Breast epithelium (tissue), 4 donors: ENCODE measurements at regions not wholly inside any gene's neighbourhood (a gene's known extent, or its start where the extent isn't known, plus 50 kb on each side); places are given as distances from the start of the nearest gene placed in this dataset.

Experiments
- DNase-seq, 2 donors: peaks; one replicate each; pipeline ENCODE4 v3.0.0-alpha.2; 2019; ENCODE audit warnings: low spot score in 2 of 2
- H3K27ac ChIP-seq, 2 donors: fragments of 200-600 bp; sonication (generic) in 1 of 2; one replicate each; pipeline ENCODE4 v1.5.1; 2016 to 2019; ENCODE audit warnings: mild to moderate bottlenecking in 1 of 2
- H3K27me3 ChIP-seq, 2 donors: fragments of 200-600 bp; sonication (generic) in 1 of 2; one replicate each; pipeline versions ENCODE4 v1.5.1 to v1.6.0; 2017 to 2019; ENCODE audit warnings: control low read depth in 1 of 2, mild to moderate bottlenecking in 1 of 2
- H3K36me3 ChIP-seq: fragments of 200-600 bp; one replicate; pipeline ENCODE4 v1.5.1; 2019
- H3K4me1 ChIP-seq, 2 donors: fragments of 200-600 bp; sonication (generic); one replicate each; pipeline ENCODE4 v1.5.1; 2016 to 2019; ENCODE audit warnings: control low read depth in 1 of 2
- H3K4me3 ChIP-seq, 3 donors: fragments of 200-600 bp; sonication (generic); 1 replicate in 2 of 3; 2 replicates in 1 of 3; pipeline ENCODE4 v1.5.1; 2016 to 2019; ENCODE audit warnings: mild to moderate bottlenecking in 3 of 3, moderate library complexity in 2 of 3
- H3K9me3 ChIP-seq, 2 donors: fragments of 200-600 bp; sonication (generic) in 1 of 2; one replicate each; pipeline ENCODE4 v1.5.1; 2016 to 2019; ENCODE audit warnings: control low read depth in 1 of 2
- CTCF ChIP-seq, 3 donors: fragments of 450-650 bp; IDR thresholded peaks; one replicate each; pipeline ENCODE4 v1.5.1; 2016 to 2017; ENCODE audit warnings: antibody characterized with exemption in 3 of 3, mild to moderate bottlenecking in 3 of 3, moderate library complexity in 3 of 3
- POLR2A ChIP-seq: fragments of 450-650 bp; IDR thresholded peaks from one replicate; pipeline ENCODE4 v1.6.1; 2016; ENCODE audit warnings: antibody characterized with exemption, mild to moderate bottlenecking, moderate library complexity
- POLR2AphosphoS5 ChIP-seq, 3 donors: sonication (generic); formaldehyde crosslinking; IDR thresholded peaks; one replicate each; pipeline ENCODE4 v1.6.1; 2017; ENCODE audit warnings: antibody characterized with exemption in 3 of 3
- intact Hi-C: fragments of 100-400 bp; cut with DNase I; formaldehyde crosslinking; loops from one replicate; pipeline ENCODE4 v1.15.1; 2023; ENCODE audit warnings: low total_unique reads

GRCh38 chr7:12909483-12909882 is 222.1 kb downstream of the ARL4A start:
- H3K4me1 ChIP-seq, result no peaks in the 10 kb centered on the region
- no peak overlapping the region for H3K27ac ChIP-seq
- intact Hi-C loops, result no loop called here

DNA sequence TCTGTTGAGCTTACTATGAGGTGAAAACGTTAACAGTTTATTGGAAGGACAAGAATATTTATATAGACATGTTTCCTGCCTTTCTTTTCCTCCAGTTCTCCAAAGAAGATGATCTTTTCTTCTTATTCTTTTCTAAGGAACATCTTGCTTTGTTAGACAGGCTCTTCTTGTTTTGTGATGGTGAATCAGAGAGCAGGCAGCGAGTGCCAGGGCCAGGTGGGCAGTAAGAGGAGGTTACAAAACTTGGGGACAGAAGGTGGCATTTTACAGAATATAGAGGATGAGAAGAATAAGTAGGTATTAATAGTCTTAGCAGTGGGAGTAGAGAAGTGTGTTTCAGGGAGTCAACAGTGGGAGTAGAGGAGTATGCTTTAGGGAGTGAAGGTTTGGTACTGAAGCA is 223.6 kb downstream of the ARL4A start:
- no peaks in the 10 kb centered on the region for H3K27me3 ChIP-seq
- no peaks in the 10 kb centered on the region for H3K4me1 ChIP-seq
- intact Hi-C loops, result no loop called here
- H3K36me3 ChIP-seq, result no peaks in the 10 kb centered on the region
- H3K9me3 ChIP-seq, result no peaks in the 10 kb centered on the region
- no peak overlapping the region for H3K4me3 ChIP-seq
- H3K27ac ChIP-seq, result no peak overlapping the region
- no peak for DNase-seq
- no peak for TF ChIP-seq POLR2A

More at GRCh38 chr7:12909483-12909882, 222.1 kb downstream of the ARL4A start:
- no peaks in the 10 kb centered on the region for H3K27me3 ChIP-seq
- no peak for DNase-seq
- H3K36me3 ChIP-seq, result no peaks in the 10 kb centered on the region
- no peak overlapping the region for H3K4me3 ChIP-seq
- TF ChIP-seq CTCF (IDR thresholded peaks at IDR 0.05) (no peak), POLR2A (no peak), POLR2AphosphoS5 (IDR thresholded peaks at IDR 0.05) (no peak)
- no peaks in the 10 kb centered on the region for H3K9me3 ChIP-seq

DNA sequence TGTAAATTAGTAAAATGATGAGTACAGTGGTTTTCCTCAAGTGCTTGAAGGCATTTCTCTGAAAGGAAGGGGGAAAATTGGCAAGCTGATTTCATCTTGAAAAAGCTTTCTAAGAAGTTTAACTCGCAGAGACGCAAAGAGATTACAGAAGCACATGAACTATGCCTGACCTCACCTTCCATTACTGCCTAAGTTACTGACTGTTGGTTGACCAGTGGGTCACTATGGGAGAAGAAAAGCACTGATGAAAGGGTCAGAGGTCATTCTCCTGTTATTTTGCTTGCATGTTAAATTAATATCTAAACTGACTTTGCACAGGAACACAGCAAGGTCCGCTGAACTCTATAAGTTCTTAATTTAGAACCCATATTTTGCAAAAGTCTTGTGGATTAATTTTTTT is 225.6 kb downstream of the ARL4A start:
- Histone ChIP-seq H3K4me3 (no peak overlapping the region), H3K36me3 (no peaks in the 10 kb centered on the region), H3K9me3 (no peaks in the 10 kb centered on the region), H3K4me1 (no peaks in the 10 kb centered on the region), H3K27ac (no peak overlapping the region), H3K27me3 (no peaks in the 10 kb centered on the region)
- intact Hi-C loops, result no loop called here
- TF ChIP-seq POLR2A (no peak), POLR2AphosphoS5 (IDR thresholded peaks at IDR 0.05) (no peak), CTCF (IDR thresholded peaks at IDR 0.05) (no peak)
- no peak for DNase-seq

- no peak overlapping the region for H3K4me3 ChIP-seq
- H3K27ac ChIP-seq, result no peak overlapping the region
- H3K4me1 ChIP-seq, result no peaks in the 10 kb centered on the region
- H3K9me3 ChIP-seq, result no peaks in the 10 kb centered on the region
- H3K27me3 ChIP-seq, result no peaks in the 10 kb centered on the region
- intact Hi-C loops, result no loop called here
- no peak for TF ChIP-seq POLR2AphosphoS5 (IDR thresholded peaks at IDR 0.05)
- no peak for TF ChIP-seq POLR2A
- TF ChIP-seq CTCF (IDR thresholded peaks at IDR 0.05), result no peak
- DNase-seq, result no peak
- H3K36me3 ChIP-seq, result no peaks in the 10 kb centered on the region
Observed at GRCh38 chr7:12917801-12918200, 230.4 kb downstream of the ARL4A start.

DNA sequence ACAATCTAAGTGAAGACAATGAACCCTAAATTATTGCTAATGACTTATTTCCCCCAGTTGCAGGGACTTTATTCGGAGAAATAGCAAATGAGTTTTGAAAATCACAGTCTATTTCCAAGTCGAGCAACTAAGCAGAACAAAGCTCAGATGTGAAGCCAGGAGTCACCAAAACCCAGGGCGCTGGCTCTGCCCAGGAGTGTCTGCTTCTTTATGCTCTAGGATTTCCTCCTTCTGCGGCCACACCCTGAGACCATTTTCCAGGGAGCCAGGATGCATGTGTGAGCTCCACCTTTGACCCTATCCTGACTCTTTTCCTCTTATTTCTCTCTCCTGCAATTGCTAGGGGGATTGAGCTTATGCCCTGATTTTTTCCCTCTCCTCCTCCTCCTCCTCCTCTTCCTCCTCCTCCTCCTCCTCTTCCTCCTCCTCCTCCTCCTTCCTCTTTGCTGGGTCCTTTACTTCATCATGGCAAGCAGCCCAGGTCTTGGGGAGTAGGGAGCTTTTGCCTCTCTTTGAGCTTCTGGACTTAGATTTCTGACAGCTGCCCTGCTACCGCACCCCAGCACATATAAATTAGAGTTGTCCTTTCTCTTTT is 234.4 kb downstream of the ARL4A start:
- Histone ChIP-seq H3K4me3 (no peak overlapping the region), H3K4me1 (no peaks in the 10 kb centered on the region), H3K27me3 (no peaks in the 10 kb centered on the region), H3K27ac (no peak overlapping the region), H3K9me3 (no peaks in the 10 kb centered on the region), H3K36me3 (no peaks in the 10 kb centered on the region)
- DNase-seq, result no peak
- no peak for TF ChIP-seq CTCF (IDR thresholded peaks at IDR 0.05)
- no peak for TF ChIP-seq POLR2AphosphoS5 (IDR thresholded peaks at IDR 0.05)
- no peak for TF ChIP-seq POLR2A
- intact Hi-C loops, result no loop called here

DNA sequence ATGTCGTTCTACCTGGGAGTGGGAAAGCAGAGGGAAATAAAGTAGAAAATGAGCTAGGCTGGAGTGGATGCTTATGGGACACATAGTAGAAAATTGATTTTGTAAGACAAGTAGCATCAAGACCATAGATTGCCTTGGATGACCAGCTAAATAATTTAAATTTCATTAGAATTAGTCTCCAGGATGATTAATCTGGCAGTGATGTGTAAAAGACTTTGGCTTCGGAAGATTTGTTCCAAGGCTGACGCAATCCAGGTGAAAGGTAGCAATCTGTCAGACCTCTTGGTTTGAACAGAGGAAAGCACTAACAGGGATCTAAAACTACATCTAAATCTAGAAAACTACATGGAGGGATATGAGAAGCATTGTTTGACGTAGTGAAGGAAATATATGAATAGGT is 236.5 kb downstream of the ARL4A start:
- H3K9me3 ChIP-seq, result no peaks in the 10 kb centered on the region
- no peak overlapping the region for H3K27ac ChIP-seq
- DNase-seq, result no peak
- H3K27me3 ChIP-seq, result no peaks in the 10 kb centered on the region
- no peaks in the 10 kb centered on the region for H3K4me1 ChIP-seq
- no peak for TF ChIP-seq POLR2AphosphoS5 (IDR thresholded peaks at IDR 0.05)
- TF ChIP-seq POLR2A, result no peak
- TF ChIP-seq CTCF (IDR thresholded peaks at IDR 0.05), result no peak
- no peak overlapping the region for H3K4me3 ChIP-seq
- no peaks in the 10 kb centered on the region for H3K36me3 ChIP-seq
- intact Hi-C loops, result no loop called here
